ENCODE measurements at regions not wholly inside any gene's neighbourhood (a gene's known extent, or its start where the extent isn't known, plus 50 kb on each side); places are given as distances from the start of the nearest gene placed in this dataset.

- no peak overlapping the region for H2AFZ ChIP-seq (ENCODE audit: low read length)
- H3K4me1 ChIP-seq (ENCODE audit: control insufficient read depth, extremely low read depth, insufficient read depth, low read length), result no peaks in the 10 kb centered on the region
- TF ChIP-seq CTCF (conservative IDR thresholded peaks at IDR 0.05 in 1 of 2, IDR thresholded peaks at IDR 0.05 in 1 of 2; ENCODE audit: low read depth in 1 of 2, low read length in 2 of 2), result no peak
- no peak for TF ChIP-seq EZH2 (IDR thresholded peaks at IDR 0.05; ENCODE audit: low read length, missing control alignments)
- no peak overlapping the region for H3K27ac ChIP-seq (ENCODE audit: insufficient read depth, low read length)
- no peak overlapping the region for H3K4me3 ChIP-seq (replicated peaks in 1 of 4; ENCODE audit: control extremely low read depth in 1 of 4, insufficient read depth in 1 of 4, low read depth in 3 of 4, low read length in 4 of 4)
- no peaks in the 10 kb centered on the region for H4K20me1 ChIP-seq (ENCODE audit: control insufficient read depth, extremely low read depth, insufficient read depth, low read length)
- no peaks in the 10 kb centered on the region for H3K9me3 ChIP-seq (ENCODE audit: control insufficient read depth, insufficient read depth, low read depth, low read length)
- no peaks in the 10 kb centered on the region for H3K27me3 ChIP-seq (ENCODE audit: control insufficient read depth, insufficient read depth, low read length)
- no peak overlapping the region for H3K4me2 ChIP-seq (ENCODE audit: extremely low read depth, insufficient read depth, low read length)
- H3K79me2 ChIP-seq (ENCODE audit: control insufficient read depth, insufficient read depth, low read length), result no peaks in the 10 kb centered on the region
- no peak for DNase-seq (ENCODE audit: low read depth in 2 of 2)
- H3K9ac ChIP-seq (ENCODE audit: insufficient read depth, low read length), result no peak overlapping the region
- H3K36me3 ChIP-seq (ENCODE audit: control insufficient read depth, insufficient read depth, low read length), result no peaks in the 10 kb centered on the region
These were observed 869.4 kb upstream of the FRG1 start for GRCh38 chr4:189071241-189071640.

- Histone ChIP-seq H3K79me2 (ENCODE audit: control insufficient read depth, insufficient read depth, low read length) (no peaks in the 10 kb centered on the region), H3K9ac (ENCODE audit: insufficient read depth, low read length) (no peak overlapping the region), H3K27me3 (ENCODE audit: control insufficient read depth, insufficient read depth, low read length) (no peaks in the 10 kb centered on the region), H3K9me3 (ENCODE audit: control insufficient read depth, insufficient read depth, low read depth, low read length) (no peaks in the 10 kb centered on the region), H3K4me1 (ENCODE audit: control insufficient read depth, extremely low read depth, insufficient read depth, low read length) (no peaks in the 10 kb centered on the region), H2AFZ (ENCODE audit: low read length) (no peak overlapping the region), H4K20me1 (ENCODE audit: control insufficient read depth, extremely low read depth, insufficient read depth, low read length) (no peaks in the 10 kb centered on the region), H3K27ac (ENCODE audit: insufficient read depth, low read length) (no peak overlapping the region), H3K4me2 (ENCODE audit: extremely low read depth, insufficient read depth, low read length) (no peak overlapping the region), H3K36me3 (ENCODE audit: control insufficient read depth, insufficient read depth, low read length) (no peaks in the 10 kb centered on the region), H3K4me3 (replicated peaks in 1 of 4; ENCODE audit: control extremely low read depth in 1 of 4, insufficient read depth in 1 of 4, low read depth in 3 of 4, low read length in 4 of 4) (no peak overlapping the region)
- no peak for DNase-seq (ENCODE audit: low read depth in 2 of 2)
- TF ChIP-seq CTCF (conservative IDR thresholded peaks at IDR 0.05 in 1 of 2, IDR thresholded peaks at IDR 0.05 in 1 of 2; ENCODE audit: low read depth in 1 of 2, low read length in 2 of 2) (no peak), EZH2 (IDR thresholded peaks at IDR 0.05; ENCODE audit: low read length, missing control alignments) (no peak)
These were observed 866.9 kb upstream of the FRG1 start for GRCh38 chr4:189073739-189074138.

- no peak overlapping the region for H3K27ac ChIP-seq (ENCODE audit: insufficient read depth, low read length)
- no peak for DNase-seq (ENCODE audit: low read depth in 2 of 2)
- no peak for TF ChIP-seq EZH2 (IDR thresholded peaks at IDR 0.05; ENCODE audit: low read length, missing control alignments)
- no peak for TF ChIP-seq CTCF (conservative IDR thresholded peaks at IDR 0.05 in 1 of 2, IDR thresholded peaks at IDR 0.05 in 1 of 2; ENCODE audit: low read depth in 1 of 2, low read length in 2 of 2)
These were observed 858.8 kb upstream of the FRG1 start for GRCh38 chr4:189081826-189082225.

More at GRCh38 chr4:189081826-189082225, 858.8 kb upstream of the FRG1 start:
- Histone ChIP-seq H3K79me2 (ENCODE audit: control insufficient read depth, insufficient read depth, low read length) (no peaks in the 10 kb centered on the region), H3K4me3 (replicated peaks in 1 of 4; ENCODE audit: control extremely low read depth in 1 of 4, insufficient read depth in 1 of 4, low read depth in 3 of 4, low read length in 4 of 4) (no peak overlapping the region), H4K20me1 (ENCODE audit: control insufficient read depth, extremely low read depth, insufficient read depth, low read length) (no peaks in the 10 kb centered on the region), H3K36me3 (ENCODE audit: control insufficient read depth, insufficient read depth, low read length) (no peaks in the 10 kb centered on the region), H3K4me2 (ENCODE audit: extremely low read depth, insufficient read depth, low read length) (no peak overlapping the region), H2AFZ (ENCODE audit: low read length) (no peak overlapping the region), H3K4me1 (ENCODE audit: control insufficient read depth, extremely low read depth, insufficient read depth, low read length) (no peaks in the 10 kb centered on the region), H3K9ac (ENCODE audit: insufficient read depth, low read length) (no peak overlapping the region), H3K9me3 (ENCODE audit: control insufficient read depth, insufficient read depth, low read depth, low read length) (no peaks in the 10 kb centered on the region), H3K27me3 (ENCODE audit: control insufficient read depth, insufficient read depth, low read length) (no peaks in the 10 kb centered on the region)

Data from fibroblast of lung (primary cell).